ENCODE measurements at regions not wholly inside any gene's neighbourhood (a gene's known extent, or its start where the extent isn't known, plus 50 kb on each side); places are given as distances from the start of the nearest gene placed in this dataset.

- intact Hi-C loops (cut with DNase I; ENCODE audit: low total_unique reads): no loop called here
Measured at GRCh38 chr14:81662570-81663197, 129.0 kb upstream of the SEL1L start.

DNA sequence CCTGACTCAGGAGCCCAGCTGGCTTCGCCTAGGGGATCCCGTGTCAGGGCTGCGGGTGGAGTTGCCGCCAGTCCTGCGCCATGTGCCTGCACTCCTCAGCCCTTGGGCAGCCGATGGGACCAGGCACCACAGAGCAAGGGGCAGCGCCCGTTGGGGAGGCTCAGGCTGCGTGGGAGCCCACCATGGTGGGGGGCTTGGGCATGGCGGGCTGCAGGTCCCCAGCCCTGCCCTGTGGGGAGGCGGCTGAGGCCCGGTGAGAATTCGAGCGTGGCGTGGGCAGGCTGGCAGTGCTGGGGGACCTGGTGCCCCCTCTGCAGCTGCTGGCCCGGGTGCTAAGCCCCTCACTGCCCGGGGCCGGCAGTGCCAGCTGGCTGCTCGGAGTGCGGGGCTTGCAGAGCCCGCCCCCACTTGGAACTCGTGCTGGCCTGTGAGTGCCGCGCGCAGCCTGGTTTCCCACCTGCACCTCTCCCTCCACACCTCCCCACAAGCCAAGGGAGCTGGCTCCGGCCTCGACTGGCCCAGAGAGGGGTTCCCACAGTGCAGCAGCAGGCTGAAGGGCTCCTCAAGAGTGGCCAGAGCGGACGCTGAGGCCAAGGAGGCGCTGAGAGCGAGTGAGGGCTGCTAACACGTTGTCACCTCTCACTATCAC, 135.1 kb upstream of the SEL1L start:
- Histone ChIP-seq H3K36me3 (no peaks in the 10 kb centered on the region), H3K4me1 (no peaks in the 10 kb centered on the region), H3K9me3 (peaks cover 0 to 7% of the 10 kb centered on the region in 2 donors), H3K27me3 (no peaks in the 10 kb centered on the region), H3K4me3 (no peak overlapping the region), H3K27ac (no peak overlapping the region)
- intact Hi-C loops (cut with DNase I; ENCODE audit: low total_unique reads) (no loop called here), in situ Hi-C loops (cut with MboI; ENCODE audit: low pct_ligation_motif_present in 1 of 4, low pct_unique_long_range_greater_than_20kb in 1 of 4, low sequenced_read_pairs in 3 of 4) (no loop called here)
- TF ChIP-seq EP300 (IDR thresholded peaks at IDR 0.05; ENCODE audit: low read depth) (no peak), POLR2AphosphoS5 (IDR thresholded peaks at IDR 0.05) (no peak), POLR2A (IDR thresholded peaks at IDR 0.05) (no peak)
- TF ChIP-seq, protein P1, sequence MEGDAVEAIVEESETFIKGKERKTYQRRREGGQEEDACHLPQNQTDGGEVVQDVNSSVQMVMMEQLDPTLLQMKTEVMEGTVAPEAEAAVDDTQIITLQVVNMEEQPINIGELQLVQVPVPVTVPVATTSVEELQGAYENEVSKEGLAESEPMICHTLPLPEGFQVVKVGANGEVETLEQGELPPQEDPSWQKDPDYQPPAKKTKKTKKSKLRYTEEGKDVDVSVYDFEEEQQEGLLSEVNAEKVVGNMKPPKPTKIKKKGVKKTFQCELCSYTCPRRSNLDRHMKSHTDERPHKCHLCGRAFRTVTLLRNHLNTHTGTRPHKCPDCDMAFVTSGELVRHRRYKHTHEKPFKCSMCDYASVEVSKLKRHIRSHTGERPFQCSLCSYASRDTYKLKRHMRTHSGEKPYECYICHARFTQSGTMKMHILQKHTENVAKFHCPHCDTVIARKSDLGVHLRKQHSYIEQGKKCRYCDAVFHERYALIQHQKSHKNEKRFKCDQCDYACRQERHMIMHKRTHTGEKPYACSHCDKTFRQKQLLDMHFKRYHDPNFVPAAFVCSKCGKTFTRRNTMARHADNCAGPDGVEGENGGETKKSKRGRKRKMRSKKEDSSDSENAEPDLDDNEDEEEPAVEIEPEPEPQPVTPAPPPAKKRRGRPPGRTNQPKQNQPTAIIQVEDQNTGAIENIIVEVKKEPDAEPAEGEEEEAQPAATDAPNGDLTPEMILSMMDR (IDR thresholded peaks at IDR 0.05): no peak
- 89 to 100% methylated on average over 2 to 22 of the region's 32 CpGs for WGBS, 2 donors (ENCODE audit: low coverage in 1 of 2)
- no peak for DNase-seq

More at GRCh38 chr14:81662570-81663197, 129.0 kb upstream of the SEL1L start:
- no peak for DNase-seq
- H3K36me3 ChIP-seq: no peaks in the 10 kb centered on the region
- no peak for TF ChIP-seq POLR2AphosphoS5 (IDR thresholded peaks at IDR 0.05)
- no peak for TF ChIP-seq POLR2A (IDR thresholded peaks at IDR 0.05)
- no peaks in the 10 kb centered on the region for H3K27me3 ChIP-seq
- no peaks in the 10 kb centered on the region for H3K9me3 ChIP-seq
- no peaks in the 10 kb centered on the region for H3K4me1 ChIP-seq
- no peak overlapping the region for H3K4me3 ChIP-seq
- no peak overlapping the region for H3K27ac ChIP-seq
- in situ Hi-C loops (cut with MboI; ENCODE audit: low pct_ligation_motif_present in 1 of 4, low pct_unique_long_range_greater_than_20kb in 1 of 4, low sequenced_read_pairs in 3 of 4): no loop called here
- WGBS, 2 donors (ENCODE audit: low coverage in 1 of 2): 66 to 74% methylated on average over 2 of the region's 2 CpGs

GRCh38 chr14:81669308-81669707, 135.7 kb upstream of the SEL1L start:
- in situ Hi-C loops (cut with MboI; ENCODE audit: low pct_ligation_motif_present in 1 of 4, low pct_unique_long_range_greater_than_20kb in 1 of 4, low sequenced_read_pairs in 3 of 4) (no loop called here), intact Hi-C loops (cut with DNase I; ENCODE audit: low total_unique reads) (no loop called here)
- H3K9me3 ChIP-seq: peaks cover 0 to 7% of the 10 kb centered on the region in 2 donors
- WGBS, 2 donors (ENCODE audit: low coverage in 1 of 2): 46 to 85% methylated on average over 2 of the region's 2 CpGs
- no peak for DNase-seq
- no peak overlapping the region for H3K27ac ChIP-seq
- H3K4me3 ChIP-seq: no peak overlapping the region
- H3K36me3 ChIP-seq: no peaks in the 10 kb centered on the region
- H3K27me3 ChIP-seq: no peaks in the 10 kb centered on the region
- H3K4me1 ChIP-seq: no peaks in the 10 kb centered on the region
- TF ChIP-seq, protein P1 (IDR thresholded peaks at IDR 0.05): no peak
- TF ChIP-seq EP300 (IDR thresholded peaks at IDR 0.05; ENCODE audit: low read depth): no peak
- TF ChIP-seq POLR2A (IDR thresholded peaks at IDR 0.05): no peak
- no peak for TF ChIP-seq POLR2AphosphoS5 (IDR thresholded peaks at IDR 0.05)

DNA sequence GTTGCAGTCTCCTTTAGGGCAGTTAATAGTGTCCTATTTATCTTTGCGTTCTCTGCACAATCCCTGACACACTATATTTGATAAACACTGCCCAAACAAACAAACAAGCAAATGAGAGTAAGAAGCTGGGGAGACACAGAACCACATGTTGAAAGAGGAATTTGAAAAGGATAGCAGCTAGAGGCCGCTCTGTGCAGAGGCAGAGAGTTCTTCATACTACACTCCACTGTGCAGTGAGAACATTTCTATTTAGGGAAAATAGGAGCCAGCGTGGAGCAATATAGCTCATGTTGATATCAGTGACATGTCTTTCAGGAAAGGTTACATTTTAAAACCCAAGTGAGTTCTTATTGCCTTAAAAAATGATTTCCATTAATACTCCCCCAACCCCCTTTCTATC, 140.3 kb upstream of the SEL1L start:
- TF ChIP-seq EP300 (IDR thresholded peaks at IDR 0.05; ENCODE audit: low read depth): no peak
- TF ChIP-seq POLR2A (IDR thresholded peaks at IDR 0.05): no peak
- TF ChIP-seq, protein P1 (IDR thresholded peaks at IDR 0.05): no peak
- no peak for TF ChIP-seq POLR2AphosphoS5 (IDR thresholded peaks at IDR 0.05)
- no peak for DNase-seq
- 41 to 57% methylated on average over 3 of the region's 3 CpGs for WGBS, 2 donors (ENCODE audit: low coverage in 1 of 2)

More for the DNA sequence above, 140.3 kb upstream of the SEL1L start:
- intact Hi-C loops (cut with DNase I; ENCODE audit: low total_unique reads) (no loop called here), in situ Hi-C loops (cut with MboI; ENCODE audit: low pct_ligation_motif_present in 1 of 4, low pct_unique_long_range_greater_than_20kb in 1 of 4, low sequenced_read_pairs in 3 of 4) (no loop called here)
- H3K4me1 ChIP-seq: no peaks in the 10 kb centered on the region
- H3K27me3 ChIP-seq: no peaks in the 10 kb centered on the region
- H3K4me3 ChIP-seq: no peak overlapping the region
- no peak overlapping the region for H3K27ac ChIP-seq
- H3K36me3 ChIP-seq: no peaks in the 10 kb centered on the region
- peaks cover 0 to 1% of the 10 kb centered on the region in 2 donors for H3K9me3 ChIP-seq

Data from transverse colon (tissue), 4 donors.